ENCODE measurements at regions not wholly inside any gene's neighbourhood (a gene's known extent, or its start where the extent isn't known, plus 50 kb on each side); places are given as distances from the start of the nearest gene placed in this dataset.

DNA sequence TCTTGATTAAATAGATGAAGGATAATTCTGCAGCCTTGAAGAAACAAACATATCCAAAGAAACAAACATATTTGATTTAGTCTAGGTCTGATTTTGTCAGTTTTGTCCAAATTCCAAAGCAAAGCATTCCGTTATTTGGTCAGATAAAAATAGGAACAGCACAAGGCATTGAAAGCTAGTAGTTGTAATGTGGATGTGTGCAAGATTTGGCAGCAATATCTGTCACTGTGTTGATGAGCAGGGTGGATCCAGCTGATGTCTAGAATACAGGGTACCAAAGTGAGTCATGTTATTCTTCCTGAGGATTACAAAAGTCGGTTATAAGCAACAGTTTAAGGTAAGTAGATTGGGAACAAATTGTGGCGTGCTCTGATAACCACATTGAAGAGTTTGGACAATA, 69.3 kb upstream of the PLPPR1 start:
- TF ChIP-seq CTCF (IDR thresholded peaks at IDR 0.05) (no peak), POLR2AphosphoS5 (IDR thresholded peaks at IDR 0.05; ENCODE audit: low read depth, low read length) (no peak), SIN3A (IDR thresholded peaks at IDR 0.05; ENCODE audit: borderline replicate concordance, insufficient read depth, low read depth, low read length) (no peak)
- TF ChIP-seq, protein P1, sequence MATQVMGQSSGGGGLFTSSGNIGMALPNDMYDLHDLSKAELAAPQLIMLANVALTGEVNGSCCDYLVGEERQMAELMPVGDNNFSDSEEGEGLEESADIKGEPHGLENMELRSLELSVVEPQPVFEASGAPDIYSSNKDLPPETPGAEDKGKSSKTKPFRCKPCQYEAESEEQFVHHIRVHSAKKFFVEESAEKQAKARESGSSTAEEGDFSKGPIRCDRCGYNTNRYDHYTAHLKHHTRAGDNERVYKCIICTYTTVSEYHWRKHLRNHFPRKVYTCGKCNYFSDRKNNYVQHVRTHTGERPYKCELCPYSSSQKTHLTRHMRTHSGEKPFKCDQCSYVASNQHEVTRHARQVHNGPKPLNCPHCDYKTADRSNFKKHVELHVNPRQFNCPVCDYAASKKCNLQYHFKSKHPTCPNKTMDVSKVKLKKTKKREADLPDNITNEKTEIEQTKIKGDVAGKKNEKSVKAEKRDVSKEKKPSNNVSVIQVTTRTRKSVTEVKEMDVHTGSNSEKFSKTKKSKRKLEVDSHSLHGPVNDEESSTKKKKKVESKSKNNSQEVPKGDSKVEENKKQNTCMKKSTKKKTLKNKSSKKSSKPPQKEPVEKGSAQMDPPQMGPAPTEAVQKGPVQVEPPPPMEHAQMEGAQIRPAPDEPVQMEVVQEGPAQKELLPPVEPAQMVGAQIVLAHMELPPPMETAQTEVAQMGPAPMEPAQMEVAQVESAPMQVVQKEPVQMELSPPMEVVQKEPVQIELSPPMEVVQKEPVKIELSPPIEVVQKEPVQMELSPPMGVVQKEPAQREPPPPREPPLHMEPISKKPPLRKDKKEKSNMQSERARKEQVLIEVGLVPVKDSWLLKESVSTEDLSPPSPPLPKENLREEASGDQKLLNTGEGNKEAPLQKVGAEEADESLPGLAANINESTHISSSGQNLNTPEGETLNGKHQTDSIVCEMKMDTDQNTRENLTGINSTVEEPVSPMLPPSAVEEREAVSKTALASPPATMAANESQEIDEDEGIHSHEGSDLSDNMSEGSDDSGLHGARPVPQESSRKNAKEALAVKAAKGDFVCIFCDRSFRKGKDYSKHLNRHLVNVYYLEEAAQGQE (IDR thresholded peaks at IDR 0.05; ENCODE audit: insufficient read depth in 1 of 2, low read depth in 2 of 2, low read length in 1 of 2): no peak

Measured in Panc1 (cell line).